NCI-H187 treated with DMSO at 0.1 percent for 48 hours (cell line): ENCODE measurements at regions not wholly inside any gene's neighbourhood (a gene's known extent, or its start where the extent isn't known, plus 50 kb on each side); places are given as distances from the start of the nearest gene placed in this dataset.
"Not testable (repeated sequence)": the region's sequence is repeated elsewhere in the genome, so short reads cannot be mapped to it uniquely, and the experiment has no call there.

Experiments
- DNase-seq: peaks from one replicate; lab custom pipeline; 2025; lab: John Stamatoyannopoulos, UW

DNA sequence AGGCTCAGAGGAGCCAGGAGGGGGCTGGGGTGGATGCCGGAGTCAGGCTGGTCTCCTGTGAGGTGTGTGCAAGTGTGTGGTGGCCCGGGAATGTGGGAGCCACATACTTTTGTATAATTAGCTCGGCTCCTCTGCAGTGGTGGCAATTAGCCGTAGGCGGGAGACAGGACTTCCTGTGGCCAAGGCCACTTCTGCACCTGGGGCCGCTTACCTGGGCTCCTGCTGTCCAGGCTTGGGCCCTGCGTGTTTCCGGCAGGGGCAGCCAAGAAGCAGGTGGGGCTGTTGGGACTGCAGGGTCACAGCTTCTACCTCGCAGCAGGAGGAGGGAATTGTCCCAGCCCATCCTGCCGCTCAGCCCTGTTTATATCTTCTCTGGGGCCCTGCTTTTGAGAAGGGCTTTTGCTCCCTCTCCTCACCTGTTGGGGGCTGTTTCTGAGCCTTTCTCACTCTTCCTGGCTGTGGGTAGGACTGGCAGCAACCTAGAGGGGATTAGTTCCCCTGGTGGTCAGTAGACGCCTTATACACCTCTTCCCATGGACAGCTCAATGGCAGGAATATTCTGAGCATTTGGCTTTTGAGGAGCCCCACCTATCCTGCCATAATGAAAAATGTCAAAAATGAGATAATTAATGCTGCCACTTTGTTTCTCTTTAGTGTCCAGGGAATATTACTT, 145.4 kb upstream of the PITX1 start:
- DNase-seq, result no peak

DNA sequence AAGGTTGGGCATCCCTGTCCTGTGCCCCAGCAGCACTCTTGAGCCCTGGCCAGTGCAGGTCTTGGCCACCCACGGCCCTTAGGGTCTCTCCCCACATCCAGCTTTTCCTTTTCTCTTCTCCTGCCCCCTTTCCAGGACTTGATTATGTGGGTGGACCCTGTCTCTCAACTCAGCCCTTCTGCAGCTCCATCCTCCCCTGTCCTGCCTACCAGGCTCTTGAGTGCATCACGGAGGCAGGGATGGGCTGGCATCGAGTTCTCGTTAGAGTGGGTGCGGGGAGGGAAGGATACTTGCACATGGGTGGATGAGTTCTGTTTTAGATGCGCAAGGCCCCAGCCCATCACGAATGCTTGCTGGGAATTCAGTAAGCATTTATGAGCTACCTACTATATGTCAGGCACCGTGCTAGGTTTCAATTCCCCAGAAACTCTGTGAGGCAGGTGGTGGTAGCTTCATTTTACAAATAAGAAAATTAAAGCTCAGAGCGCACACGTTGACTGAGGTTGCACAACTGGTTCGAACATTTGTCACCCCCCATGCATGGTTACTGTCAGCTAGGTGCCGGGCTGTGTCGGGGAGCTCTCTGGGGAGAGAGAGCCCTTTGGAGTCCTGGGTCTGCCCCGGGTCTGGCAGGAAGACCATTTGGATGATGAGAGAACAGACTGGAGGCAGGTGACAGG, 144.6 kb upstream of the PITX1 start:
- no peak for DNase-seq

DNA sequence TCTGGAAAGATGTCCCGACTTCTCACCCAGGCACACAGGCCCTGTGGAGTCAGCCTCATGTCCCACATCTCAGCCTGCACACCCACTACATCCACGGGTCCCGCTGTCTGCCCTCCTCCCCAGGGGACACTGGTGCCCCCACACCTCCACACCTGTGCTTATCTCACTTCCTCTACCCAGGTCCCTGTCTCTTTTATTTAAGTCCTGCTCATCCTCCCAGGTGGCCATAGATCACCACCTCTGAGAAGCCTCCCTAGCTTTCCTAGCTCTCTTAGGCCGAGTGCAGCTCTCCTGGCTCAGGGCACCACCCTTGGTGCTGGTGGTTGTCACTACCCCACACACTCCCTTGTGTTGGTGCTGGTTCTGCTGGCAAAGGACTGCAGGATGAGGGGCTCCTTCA, 143.6 kb upstream of the PITX1 start:
- DNase-seq, result no peak

DNA sequence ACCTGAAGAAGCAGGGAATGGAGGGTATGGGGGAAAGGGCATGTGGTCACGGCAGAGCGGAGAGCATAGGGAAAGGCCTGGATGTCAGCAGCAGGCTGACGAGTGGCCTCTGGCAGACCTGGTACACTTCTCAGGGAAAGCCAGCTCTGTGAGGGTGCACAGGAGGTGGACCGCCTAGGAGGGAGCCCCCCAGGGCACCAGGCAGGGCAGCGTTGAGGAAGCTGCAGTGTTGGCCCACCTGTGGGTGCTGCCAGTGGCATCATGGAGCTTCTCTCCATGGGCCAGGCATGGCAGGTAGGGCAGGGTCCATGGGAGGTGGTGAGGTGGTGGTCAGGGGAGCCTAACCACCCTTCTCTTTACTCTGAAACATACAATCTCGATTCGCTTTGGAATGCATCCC, 143.0 kb upstream of the PITX1 start:
- no peak for DNase-seq

DNA sequence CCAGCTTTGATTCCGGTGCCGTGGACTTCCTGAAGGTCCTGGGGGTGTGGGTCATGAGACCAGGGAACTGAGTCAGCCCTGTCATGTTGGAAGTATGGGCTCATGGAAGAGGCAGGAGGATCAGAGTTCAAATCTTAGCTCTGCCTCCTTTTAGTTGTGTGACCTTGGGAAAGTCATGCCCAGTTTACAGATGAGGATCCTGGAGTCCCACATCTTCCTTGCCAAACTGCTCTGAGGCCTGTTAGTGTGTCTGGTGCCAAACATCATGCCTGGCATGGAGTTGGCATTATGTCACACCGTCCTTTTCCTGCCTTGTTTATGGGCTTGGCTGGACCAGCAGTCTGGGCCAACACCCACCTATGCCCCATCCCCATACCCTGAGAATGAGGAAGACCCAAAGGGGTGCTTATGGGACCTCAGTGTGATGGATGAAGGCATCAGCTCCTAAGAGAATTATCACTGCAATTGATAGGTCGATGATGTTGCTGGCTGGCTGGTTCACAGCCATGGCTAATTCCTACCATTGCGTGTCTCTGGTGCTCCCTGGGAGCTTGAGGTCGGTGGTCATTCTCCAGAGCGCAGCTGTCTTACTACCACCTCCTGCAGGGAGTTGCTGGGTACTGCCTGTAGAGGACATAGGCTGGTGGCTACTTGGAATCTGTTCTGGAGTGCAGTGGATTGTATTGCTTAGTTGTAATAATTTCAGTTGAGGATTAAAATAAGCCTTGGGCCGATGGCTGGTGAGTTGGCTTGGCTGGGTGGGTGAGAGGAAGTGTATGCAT, 140.5 kb upstream of the PITX1 start:
- DNase-seq, result no peak

DNA sequence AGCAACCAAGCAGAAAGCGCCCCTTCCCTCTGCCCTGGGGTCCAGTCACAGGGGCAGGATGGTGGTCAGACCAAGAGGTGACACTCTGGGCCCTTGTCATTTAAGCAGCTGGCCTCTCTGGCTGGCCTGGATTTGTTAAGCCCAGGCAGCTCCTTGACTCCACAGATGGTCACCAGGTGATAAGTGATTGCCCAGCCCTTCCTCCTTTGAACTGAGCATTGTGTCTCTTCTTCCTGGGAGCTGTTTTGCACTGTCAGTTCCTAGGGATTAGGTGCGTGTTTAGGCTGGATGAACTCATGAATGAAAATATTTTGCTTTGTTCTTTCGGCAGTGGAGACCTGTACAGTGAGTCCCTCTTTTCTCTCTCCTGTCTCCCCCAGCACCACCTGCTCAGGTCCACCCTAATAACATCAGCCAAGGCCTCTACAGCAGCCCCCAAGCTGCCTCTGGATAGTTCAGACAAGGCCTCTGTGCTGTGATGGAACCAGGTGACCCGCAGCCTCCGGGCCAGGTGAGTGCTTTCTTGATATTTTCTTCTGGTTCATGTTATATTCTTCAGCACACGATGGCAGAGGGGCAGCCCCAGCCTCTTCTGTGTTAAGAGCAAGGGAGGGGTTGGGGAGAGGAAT, 139.7 kb upstream of the PITX1 start:
- DNase-seq, result no peak

DNA sequence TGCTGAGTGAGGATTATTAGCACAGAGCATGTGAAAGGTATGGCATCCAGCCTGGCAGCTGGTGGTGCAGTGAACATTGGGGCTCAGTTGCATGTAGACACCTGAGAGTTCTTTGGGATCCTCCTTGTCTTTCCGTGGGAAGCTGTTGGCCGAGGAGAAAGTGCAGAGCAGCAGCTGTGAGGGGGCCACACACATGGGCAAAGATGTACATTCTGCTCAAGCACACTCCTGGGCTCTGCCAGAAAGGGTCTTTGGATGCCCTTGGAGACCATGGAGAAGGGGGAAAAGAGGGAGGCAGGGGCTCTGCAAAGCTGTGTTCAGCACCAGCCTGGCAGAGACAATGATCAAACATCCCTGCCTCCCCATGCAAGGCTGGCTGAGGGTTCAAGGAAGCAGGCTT, 138.7 kb upstream of the PITX1 start:
- no peak for DNase-seq

DNA sequence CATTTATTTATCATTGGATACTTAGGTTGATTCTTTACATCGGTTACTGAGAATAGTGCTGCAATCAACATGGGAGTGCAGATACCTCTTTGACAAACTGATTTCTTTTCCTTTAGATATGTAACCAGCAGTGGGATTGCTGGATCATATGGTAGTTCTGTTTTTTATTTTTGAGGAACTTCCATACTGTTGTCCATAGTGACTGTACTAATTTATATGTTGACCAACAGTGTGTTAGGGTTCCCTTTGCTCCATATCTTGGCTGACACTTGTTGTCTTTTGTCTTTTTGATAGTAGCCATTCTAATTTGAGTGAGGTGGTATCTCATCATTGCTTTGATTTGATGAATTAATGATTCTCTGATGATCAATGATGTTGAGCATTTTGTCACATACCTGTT, 137.3 kb upstream of the PITX1 start:
- DNase-seq, result no peak

DNA sequence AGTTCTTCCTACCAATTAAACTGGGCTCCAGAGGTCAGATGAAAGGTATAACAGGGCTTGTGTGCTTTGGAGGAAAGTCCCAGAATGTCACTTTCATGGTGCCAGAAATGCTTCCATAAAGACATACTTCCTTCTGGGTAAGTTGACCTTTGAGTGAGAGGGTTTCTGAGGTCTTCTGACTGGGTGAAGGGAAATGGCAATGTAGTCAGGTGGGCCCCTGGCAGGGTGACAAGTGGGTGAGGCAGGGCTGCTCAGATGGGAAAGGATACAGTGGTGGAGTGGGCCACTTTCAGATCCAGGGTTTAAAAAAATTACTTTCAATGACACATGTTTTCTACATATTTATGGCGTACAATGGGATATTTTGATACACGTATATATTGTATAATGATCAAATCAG, 136.5 kb upstream of the PITX1 start:
- no peak for DNase-seq

DNA sequence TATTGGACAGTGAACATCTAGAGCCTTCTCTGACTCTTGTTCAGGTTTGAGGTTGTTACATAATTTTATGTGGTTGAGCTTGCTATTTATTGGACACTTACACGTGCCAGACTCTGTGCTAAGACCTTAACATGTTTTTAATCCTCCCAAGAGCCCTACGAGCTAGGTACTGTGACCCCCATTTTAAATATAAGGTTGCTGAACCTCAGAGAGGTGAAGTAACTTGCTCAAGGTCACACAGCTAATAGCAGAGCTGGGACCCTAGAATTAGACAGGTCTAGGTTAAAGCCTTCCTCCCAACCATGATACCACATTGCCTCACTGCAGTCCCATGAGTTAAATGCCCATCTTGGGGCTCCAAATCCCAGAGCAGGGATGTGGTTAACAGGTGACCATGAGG, 135.7 kb upstream of the PITX1 start:
- DNase-seq, result no peak

DNA sequence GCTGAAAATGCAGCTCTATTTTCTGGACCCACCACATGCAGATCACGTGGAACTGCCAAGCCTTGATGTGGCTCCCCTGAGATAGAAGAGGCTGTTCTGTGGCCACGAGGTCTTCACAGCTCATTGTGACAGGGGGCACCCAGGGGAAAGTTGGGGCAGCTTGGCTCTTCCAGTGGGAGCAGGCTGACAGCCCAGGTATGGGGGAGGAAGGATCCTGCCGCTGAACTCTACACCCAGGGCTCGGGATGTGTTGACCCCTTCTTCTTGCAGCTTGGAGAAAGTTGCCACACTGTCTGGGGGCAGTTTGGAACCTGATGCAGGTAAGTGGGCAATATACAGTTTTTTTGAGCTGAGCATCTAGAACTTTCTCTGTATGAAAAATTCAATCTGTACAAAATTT, 133.6 kb upstream of the PITX1 start:
- DNase-seq, result no peak

DNA sequence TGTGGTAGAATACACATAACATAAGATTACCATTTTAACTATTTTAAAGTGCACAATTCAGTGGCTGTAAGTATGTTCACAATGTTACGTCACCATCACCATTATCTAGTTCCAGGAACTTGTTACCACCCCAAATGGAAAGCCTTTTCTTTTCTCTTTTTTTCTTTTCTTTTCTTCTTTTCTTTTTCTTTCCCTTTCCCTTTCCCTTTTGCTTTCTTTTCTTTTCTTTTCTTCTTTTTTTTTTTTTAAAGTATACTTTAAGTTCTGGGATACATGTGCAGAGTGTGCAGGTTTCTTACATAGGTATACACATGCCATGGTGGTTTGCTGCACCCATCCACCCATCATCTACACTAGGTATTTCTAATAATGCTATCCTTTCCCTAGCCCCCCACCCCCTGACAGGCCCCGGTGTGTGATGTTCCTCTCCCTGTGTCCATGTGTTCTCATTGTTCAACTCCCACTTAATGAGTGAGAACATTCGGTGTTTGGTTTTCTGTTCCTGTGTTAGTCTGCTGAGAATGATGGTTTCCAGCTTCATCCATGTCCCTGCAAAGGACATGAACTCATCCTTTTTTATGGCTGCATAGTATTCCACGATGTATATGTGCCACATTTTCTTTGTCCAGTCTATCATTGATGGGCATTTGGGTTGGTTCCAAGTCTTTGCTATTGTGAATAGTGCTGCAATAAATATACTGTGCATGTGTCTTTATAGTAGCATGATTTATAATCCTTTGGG, 131.0 kb upstream of the PITX1 start:
- DNase-seq, result not testable (repeated sequence)

DNA sequence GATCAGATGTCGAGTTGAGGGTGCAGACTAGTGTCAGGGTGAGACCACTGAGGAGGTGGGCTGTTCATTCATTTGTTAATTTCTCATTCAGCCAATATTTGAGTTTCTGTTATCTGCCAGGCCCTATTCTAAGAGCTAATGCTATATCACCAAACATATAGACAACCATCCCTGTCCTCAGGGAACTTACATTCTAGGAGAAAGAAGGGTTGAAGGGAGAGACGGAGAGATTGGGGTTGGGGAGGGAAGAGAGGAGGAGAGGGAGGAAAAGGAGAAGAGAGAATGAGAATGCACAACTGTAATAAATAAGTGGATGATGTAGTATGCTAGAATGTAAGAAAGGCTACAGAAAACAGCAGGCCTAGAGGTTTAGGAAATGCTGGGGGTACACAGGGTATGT, 129.9 kb upstream of the PITX1 start:
- DNase-seq, result no peak

DNA sequence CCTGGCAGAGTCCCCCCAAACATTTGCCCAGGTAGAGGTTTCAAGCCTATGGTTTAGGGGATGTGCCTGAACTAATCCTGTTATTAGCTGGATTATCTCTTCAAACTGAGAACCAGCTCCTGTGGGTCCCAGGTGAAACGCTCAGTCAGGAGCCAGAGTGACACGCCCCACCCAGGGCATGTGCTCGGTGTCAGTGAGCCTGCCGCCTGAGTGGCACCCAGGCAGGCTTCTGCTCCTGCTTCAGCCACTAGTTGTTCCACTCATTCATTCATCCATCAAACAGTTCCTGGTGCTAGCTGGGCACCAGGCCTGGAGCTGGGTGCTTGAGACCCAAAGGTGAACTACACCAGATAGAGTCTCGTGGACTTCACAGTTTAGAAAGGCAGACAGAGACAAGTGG, 129.4 kb upstream of the PITX1 start:
- no peak for DNase-seq

DNA sequence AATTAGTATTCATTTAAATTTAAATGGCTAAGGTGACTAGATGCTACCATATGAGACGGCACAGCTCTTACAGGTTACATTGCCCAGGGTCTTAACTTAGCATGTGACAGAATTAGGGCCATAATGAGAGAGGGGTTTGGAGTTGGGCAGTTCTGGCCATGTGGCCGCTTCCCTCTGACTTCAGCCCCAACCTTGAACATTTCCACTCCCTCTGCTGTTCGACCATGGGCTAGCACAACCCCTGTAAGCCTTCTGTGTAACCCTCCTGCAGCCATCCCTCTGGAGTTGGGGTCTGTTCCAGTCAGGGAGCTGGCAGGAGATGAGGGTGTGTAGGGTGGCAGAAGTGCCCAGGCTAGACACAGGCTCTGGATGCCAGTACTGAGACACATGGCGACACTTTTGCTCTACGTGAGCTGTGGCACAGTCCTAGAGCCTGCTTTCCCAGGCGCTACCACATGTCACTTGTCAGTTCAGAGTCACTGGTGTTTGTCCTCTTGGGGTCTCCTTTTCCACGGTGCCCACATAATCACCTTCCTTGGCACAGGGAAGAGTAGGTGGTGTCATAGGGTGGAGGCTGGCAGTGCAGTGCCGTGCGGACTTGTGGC, 128.7 kb upstream of the PITX1 start:
- DNase-seq, result no peak

DNA sequence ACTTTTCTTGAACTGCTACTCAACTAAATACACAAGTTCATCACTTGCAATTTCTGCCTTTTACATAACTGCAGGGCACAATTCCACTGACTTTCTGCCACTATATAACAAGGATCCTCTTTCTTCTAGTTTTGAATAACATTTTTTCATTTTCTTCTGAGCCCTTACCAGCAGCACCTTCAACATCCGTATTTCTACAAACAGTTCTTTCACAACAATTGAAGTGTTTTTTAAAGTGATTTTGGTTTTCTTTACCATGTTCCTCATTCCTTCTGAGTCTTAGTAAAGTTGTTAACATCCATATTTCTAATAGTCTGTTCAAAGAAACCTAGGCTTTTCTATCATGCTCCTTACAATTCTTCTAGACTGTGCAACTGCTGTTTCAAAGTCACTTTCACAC, 127.2 kb upstream of the PITX1 start:
- DNase-seq, result no peak

DNA sequence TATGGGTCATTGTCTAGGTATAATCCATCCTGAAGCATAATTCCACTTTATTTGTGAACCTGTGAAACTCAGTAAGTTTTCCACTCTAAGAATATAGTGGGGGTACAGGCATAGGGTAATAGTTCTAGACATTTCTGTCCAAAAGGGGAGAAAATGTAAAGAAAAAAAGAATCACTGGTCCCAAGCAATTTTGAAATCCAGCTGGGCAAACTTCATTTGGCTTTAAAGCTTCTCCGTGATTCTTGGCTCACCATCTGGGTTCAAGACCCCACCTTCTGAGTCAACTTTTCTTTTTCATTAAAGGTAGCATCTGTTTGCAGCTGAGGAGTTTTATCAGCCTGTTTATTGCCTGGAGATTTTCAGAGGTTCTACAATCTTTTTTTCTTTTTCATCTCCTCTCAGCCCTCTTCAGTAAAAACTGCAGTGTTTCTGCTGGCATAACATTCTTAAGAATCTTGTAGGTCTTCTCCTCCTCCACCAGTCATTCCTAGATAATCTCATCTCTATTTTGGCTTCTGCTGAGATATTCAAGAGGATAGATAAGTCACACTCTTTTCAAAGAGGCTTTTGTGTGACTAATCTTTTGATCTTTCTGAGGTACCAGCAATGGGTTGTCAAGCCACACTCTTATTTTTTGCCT, 126.1 kb upstream of the PITX1 start:
- no peak for DNase-seq

DNA sequence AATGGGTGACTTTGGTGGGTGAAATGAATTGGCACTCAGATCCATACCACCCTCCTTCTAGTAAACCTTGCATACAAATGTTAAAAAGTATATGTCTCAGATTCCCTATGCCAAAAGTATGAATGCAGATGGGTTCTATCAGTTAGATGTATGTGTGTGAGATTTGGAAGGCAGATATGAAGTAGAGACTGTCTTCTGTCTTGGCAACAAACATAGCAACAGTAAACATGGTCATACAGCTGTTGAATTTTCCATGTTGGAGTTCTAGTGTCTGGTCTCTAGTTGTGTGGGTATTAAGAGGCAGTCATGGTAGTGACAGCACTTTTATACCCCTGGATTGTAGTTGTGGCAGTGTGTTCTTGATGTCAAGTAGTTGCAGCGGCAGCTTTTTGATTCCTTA, 125.6 kb upstream of the PITX1 start:
- DNase-seq, result no peak

DNA sequence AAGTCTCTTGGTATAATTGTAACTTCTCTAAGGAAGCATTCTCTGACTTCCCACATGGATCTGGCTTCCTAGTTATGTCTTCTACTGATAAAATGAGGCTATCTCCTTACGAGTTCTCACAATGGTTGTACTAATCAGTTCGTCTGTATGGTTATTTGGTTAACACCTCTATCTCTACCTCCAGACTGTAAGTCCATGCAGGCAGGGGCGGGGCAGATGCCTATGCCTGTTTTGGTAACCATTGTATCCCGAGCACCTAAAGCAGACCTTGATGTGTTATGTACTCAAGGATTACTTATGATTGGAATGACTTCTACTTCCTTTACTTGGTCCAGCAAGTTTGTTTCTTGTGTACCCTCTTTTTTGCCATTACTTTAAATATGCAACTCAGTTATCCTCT, 125.0 kb upstream of the PITX1 start:
- DNase-seq, result no peak

DNA sequence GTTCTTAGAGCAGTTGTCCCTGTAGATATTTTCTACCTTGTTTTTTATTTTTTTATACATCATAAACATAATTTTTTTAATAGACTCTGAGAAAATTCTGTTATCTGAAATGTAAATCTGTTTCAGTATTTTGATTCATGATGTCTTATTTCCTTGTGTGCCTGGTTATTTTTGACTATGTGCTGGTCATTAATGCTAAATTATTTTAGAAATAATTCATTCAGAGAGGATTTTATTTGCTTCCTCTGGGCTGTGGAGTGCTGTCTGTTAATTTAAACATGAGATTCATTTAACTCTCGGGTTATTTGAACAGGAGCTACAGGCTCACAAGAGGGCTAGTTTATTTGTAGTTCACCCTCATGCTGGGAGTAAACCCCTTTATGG, 124.3 kb upstream of the PITX1 start:
- DNase-seq, result no peak
